Peyer's patch (tissue), 4 donors: ENCODE measurements at regions not wholly inside any gene's neighbourhood (a gene's known extent, or its start where the extent isn't known, plus 50 kb on each side); places are given as distances from the start of the nearest gene placed in this dataset.

ENCODE experiments used
- CTCF ChIP-seq, 6 experiments: fragments of 450-650 bp in 4 of 6; fragments of 200-600 bp in 2 of 6; sonication (generic) in 1 of 6; IDR thresholded peaks; one replicate each; pipeline ENCODE4 v1.5.1; 2017 to 2019; ENCODE audit warnings: antibody characterized with exemption in 6 of 6, mild to moderate bottlenecking in 3 of 6, moderate library complexity in 1 of 6
- POLR2A ChIP-seq, 2 donors: fragments of 450-650 bp; IDR thresholded peaks; one replicate each; pipeline ENCODE4 v1.5.1; 2017; ENCODE audit warnings: antibody characterized with exemption in 2 of 2, mild to moderate bottlenecking in 2 of 2, moderate library complexity in 2 of 2

GRCh38 chr10:78706726-78707540 lies 361.8 kb upstream of the ZMIZ1 start:
- TF ChIP-seq CTCF (IDR thresholded peaks at IDR 0.05) (no peak), POLR2A (IDR thresholded peaks at IDR 0.05) (no peak)
